MV-4-11 (cell line): ENCODE measurements at regions not wholly inside any gene's neighbourhood (a gene's known extent, or its start where the extent isn't known, plus 50 kb on each side); places are given as distances from the start of the nearest gene placed in this dataset.
"Not testable (repeated sequence)": the region's sequence is repeated elsewhere in the genome, so short reads cannot be mapped to it uniquely, and the experiment has no call there.

Source experiments
- DNase-seq: peaks from one replicate; lab custom pipeline; 2025; lab: John Stamatoyannopoulos, UW

- DNase-seq = no peak
Observed at GRCh38 chr21:27068811-27069210, 101.9 kb upstream of the ADAMTS5 start.

GRCh38 chr21:27067226-27067625, 100.3 kb upstream of the ADAMTS5 start:
- no peak for DNase-seq

- DNase-seq = no peak
Observed at GRCh38 chr21:27062443-27062842, 95.6 kb upstream of the ADAMTS5 start.

- DNase-seq = no peak
Observed at GRCh38 chr21:27061770-27062169, 94.9 kb upstream of the ADAMTS5 start.

GRCh38 chr21:27060190-27060589, 93.3 kb upstream of the ADAMTS5 start:
- DNase-seq = no peak

GRCh38 chr21:27058673-27059605, 92.1 kb upstream of the ADAMTS5 start:
- no peak for DNase-seq

- no peak for DNase-seq
Observed at GRCh38 chr21:27057997-27058396, 91.1 kb upstream of the ADAMTS5 start.

GRCh38 chr21:27047658-27048314, 80.9 kb upstream of the ADAMTS5 start:
- no peak for DNase-seq

GRCh38 chr21:27047283-27047657, 80.4 kb upstream of the ADAMTS5 start:
- DNase-seq = no peak

- DNase-seq = no peak
Observed at GRCh38 chr21:27045281-27045985, 78.5 kb upstream of the ADAMTS5 start.

- DNase-seq = no peak
Observed at GRCh38 chr21:27043377-27043776, 76.5 kb upstream of the ADAMTS5 start.

- DNase-seq = no peak
Observed at GRCh38 chr21:27040738-27041469, 74.0 kb upstream of the ADAMTS5 start.

GRCh38 chr21:27036736-27037301, 69.9 kb upstream of the ADAMTS5 start:
- no peak for DNase-seq

- DNase-seq = no peak
Observed at GRCh38 chr21:27035791-27036190, 68.9 kb upstream of the ADAMTS5 start.

GRCh38 chr21:27034796-27035195, 67.9 kb upstream of the ADAMTS5 start:
- DNase-seq = no peak

GRCh38 chr21:27033471-27033870, 66.6 kb upstream of the ADAMTS5 start:
- no peak for DNase-seq

GRCh38 chr21:27026501-27026900, 59.6 kb upstream of the ADAMTS5 start:
- no peak for DNase-seq

- DNase-seq = not testable (repeated sequence)
Observed at GRCh38 chr21:27025708-27026107, 58.8 kb upstream of the ADAMTS5 start.

- DNase-seq = no peak
Observed at GRCh38 chr21:27024971-27025370, 58.1 kb upstream of the ADAMTS5 start.

- no peak for DNase-seq
Observed at GRCh38 chr21:27024301-27024700, 57.4 kb upstream of the ADAMTS5 start.

- no peak for DNase-seq
Observed at GRCh38 chr21:27023186-27023585, 56.3 kb upstream of the ADAMTS5 start.

- DNase-seq = no peak
Observed at GRCh38 chr21:27021801-27022200, 54.9 kb upstream of the ADAMTS5 start.
